GM18508 (cell line): ENCODE measurements at regions not wholly inside any gene's neighbourhood (a gene's known extent, or its start where the extent isn't known, plus 50 kb on each side); places are given as distances from the start of the nearest gene placed in this dataset.

Experiments
- ATAC-seq: cut with Tn5 transposase; IDR thresholded peaks from one replicate; pipeline ENCODE4 v1.9.1; 2021; ENCODE audit warnings: moderate number of reproducible peaks; ENCODE audit not compliant: insufficient read depth, unreplicated experiment

DNA sequence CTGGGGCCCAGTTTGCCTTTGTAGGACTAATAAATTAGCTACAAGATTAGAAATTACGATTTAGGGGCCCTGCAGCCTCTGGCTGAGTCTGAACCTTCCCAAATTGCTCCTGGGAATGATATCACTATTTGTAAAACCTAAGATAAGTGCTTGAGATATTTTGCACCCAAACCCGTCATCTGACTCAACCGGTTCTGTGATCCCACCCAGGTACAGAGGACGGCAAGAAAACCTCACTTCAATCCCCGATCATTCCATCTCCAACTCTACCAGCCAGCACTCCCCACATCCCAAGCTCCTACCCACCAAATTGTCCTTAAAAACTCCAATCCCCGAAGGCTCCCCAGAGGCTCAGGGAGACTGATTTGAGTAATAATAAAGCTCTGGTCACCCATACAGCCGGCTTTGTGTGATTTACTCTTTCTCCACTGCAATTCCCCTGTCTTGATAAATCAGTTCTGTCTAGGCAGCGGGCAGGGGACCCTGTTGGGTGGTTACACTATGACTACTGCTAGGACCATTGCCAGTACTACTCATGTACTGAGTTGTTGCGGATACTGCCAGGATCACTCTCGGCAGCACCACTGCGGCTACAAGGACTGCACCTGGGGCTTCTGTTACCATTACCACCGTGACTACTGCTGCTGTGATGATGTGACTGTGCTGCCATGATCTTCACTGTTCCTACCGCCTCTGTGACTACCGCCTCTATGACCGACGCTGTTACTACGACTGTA, 73.1 kb downstream of the IRF8 start:
- ATAC-seq = no peak

GRCh38 chr16:85974428-85975375, 75.7 kb downstream of the IRF8 start:
- ATAC-seq = no peak

GRCh38 chr16:85975451-85975981, 76.6 kb downstream of the IRF8 start:
- no peak for ATAC-seq

GRCh38 chr16:85978291-85978775, 79.4 kb downstream of the IRF8 start:
- ATAC-seq = no peak

DNA sequence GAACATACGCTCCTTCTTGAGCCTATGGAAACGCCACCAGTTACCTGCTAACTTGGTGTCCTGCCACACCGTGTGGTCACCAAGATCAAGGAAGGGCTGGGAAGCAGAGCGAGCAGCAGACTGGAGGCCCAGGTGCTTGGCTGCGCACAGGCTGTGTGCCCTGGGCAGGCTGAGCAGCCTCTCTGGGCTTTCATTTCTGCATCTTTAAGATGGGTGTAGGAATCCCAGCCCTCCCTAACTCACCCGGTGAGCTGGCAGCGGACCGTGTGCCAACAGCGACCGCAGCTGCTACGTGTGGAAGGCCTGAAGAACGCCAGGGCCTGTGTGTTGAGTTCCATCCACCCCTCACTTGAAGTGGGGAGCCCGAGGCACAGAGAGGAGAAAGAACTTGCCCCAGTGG, 80.0 kb downstream of the IRF8 start:
- no peak for ATAC-seq

DNA sequence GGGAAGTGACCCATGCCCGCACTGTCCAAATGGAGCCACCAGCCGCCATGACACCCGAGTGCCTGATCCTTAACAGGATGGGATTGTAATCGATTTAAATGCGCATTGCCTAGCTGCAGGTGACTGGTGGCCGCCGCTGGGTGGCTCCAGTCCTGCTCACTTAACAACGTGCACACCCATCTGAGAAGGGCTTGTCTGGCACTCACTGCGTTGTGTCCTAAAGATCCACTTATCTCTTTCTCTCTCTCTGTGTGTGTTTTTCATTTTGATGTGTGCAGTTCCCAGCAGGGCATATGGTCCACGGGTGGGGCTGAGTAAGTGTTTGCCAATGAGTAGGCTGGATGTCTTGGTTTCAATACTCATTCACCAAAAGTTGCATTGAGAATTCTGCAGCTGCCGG, 80.6 kb downstream of the IRF8 start:
- no peak for ATAC-seq

GRCh38 chr16:85980686-85981085, 81.7 kb downstream of the IRF8 start:
- no peak for ATAC-seq

DNA sequence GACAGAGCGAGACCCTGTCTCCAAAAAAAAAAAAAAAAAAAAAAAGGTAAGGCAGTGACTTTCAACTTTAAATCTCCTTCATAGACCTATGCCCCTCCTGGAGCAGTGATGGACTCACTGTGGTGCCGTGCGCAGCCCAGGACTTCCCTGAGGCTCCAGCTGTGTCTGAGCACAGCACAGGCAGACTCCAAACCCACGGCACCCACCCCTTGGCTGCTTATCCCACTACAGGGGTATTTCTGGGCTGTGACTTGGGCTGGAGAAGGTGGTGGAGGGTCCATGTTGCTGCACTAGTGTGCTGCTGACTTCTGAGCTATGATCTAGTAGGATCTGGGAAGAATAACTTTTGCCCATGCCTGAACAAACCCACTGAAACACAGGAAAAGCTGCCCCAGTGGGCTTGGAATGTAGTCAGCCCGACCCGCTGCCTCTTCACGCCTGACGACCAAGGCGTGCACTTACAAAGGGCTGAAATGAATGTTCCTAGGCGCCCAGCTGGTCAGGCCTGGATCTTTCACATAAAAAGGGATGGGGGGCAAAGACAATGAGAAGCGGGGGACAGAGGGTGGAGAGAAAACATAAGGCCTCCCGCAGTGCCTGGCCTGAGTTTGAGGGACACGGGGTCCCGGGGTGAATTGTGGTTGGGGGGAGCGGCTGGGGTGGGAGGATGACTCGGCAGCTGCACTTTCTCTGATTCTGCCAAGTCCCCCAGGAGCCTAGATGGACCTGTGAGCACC, 83.0 kb downstream of the IRF8 start:
- ATAC-seq = no peak

GRCh38 chr16:85982563-85982939, 83.6 kb downstream of the IRF8 start:
- no peak for ATAC-seq

DNA sequence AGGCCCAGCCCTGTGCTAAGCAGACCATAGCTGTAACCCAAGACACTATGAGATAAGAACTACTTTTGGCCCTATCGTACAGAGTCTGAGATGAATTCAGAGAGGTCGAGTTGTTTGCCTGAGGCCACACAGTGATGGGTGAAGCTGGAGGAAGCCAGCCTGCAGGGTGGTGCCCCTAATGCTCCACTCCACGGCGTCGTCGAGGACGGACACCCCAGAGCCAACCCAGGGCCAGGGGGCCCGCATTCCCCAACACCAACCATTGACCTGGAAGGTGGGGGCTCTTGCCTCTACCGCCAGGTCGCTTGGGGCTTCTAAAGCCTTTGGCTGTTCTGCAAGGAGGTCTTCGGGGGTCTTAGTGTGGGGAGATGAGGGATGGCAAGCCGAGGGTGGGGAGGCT, 84.1 kb downstream of the IRF8 start:
- no peak for ATAC-seq

GRCh38 chr16:85983606-85984230, 84.8 kb downstream of the IRF8 start:
- no peak for ATAC-seq

- no peak for ATAC-seq
Measured at GRCh38 chr16:85984231-85984880, 85.4 kb downstream of the IRF8 start.

- ATAC-seq = no peak
Measured at GRCh38 chr16:85984947-85985451, 86.0 kb downstream of the IRF8 start.

GRCh38 chr16:85986931-85987749, 88.2 kb downstream of the IRF8 start:
- no peak for ATAC-seq

DNA sequence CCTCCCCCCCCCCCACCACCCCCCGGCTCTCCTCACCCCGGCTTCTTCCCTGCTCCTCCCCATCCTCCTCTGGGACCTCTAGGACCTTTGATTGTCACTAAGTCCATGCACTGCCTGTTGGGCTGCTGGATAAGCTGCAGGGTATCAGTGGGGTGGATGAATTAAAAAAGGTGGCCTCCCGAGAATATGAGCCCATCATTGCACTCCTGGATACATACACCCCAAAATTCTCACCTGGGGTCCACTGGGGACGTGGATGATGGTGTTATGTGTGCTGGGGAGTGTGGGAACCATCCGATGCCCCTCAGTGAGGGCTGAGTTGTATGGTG, 88.8 kb downstream of the IRF8 start:
- ATAC-seq = no peak

DNA sequence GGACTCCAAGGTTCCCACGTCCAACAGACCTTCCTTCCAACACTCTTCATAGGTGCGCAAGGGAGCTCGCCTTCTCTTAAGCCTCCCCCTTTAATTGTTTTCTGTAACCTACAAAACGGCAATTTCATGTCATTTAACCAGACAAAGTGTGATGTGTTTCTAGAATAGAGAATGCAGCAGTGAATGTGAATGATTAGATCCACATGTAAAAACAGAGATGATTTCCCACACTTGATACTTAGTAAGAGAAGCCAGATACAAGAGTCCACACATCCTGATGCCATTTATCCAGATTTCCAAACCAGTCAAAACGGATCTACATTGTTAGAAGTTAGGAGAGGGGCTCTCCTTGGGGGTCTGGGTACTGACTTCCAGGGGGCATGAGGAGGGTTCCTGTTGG, 89.3 kb downstream of the IRF8 start:
- no peak for ATAC-seq

DNA sequence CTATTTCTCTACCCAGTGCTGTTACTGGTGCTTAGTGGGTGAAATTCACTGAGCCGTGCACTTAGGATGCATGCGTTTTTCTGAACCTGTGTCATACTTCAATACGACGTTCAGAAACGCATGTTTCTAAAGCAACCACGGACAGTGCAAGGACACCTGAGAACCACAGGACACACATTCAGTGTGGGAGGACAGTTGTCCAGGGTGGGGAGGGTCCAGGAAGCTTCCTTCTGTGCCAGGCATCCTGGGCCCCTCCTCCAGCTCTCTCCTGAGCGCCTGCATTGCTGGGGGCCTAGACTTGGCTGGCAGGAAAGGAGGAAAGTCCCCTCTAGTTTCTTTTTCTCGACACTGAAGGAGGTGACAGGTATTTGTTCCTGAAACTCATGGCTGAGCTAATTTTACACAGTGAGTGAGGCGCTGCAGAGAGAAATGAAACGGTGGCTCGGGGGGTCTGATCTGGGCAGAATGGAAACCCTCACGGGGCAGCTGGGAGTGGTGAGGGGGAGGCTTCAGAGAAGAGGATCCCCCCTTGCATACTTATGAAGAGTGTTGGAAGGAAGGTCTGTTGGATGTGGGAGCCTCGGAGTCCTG, 89.9 kb downstream of the IRF8 start:
- ATAC-seq = peak; percentile 40

GRCh38 chr16:85989376-85989775, 90.4 kb downstream of the IRF8 start:
- no peak for ATAC-seq
